Endothelial cell of umbilical vein (primary cell): ENCODE measurements at regions not wholly inside any gene's neighbourhood (a gene's known extent, or its start where the extent isn't known, plus 50 kb on each side); places are given as distances from the start of the nearest gene placed in this dataset.

Experiments
- BruUV-seq: library from RNA; stranded (reverse); fragments of 400-500 nt; replicated peaks from 2 replicates; lab custom pipeline; 2021; lab: Mats Ljungman, UMichigan
- CTCF ChIA-PET: fragments of 300-600, 350-600 bp; sonication (Branson Sonifier 250); formaldehyde crosslinking; loops from one replicate; lab custom pipeline; 2021; ENCODE audit warnings: antibody characterized with exemption, inconsistent platforms; lab: Charles Lee
- POLR2A ChIA-PET: fragments of 300-600, 350-600 bp; sonication (Branson Sonifier 250); formaldehyde crosslinking; loops from one replicate; lab custom pipeline; 2021; ENCODE audit warnings: antibody characterized with exemption, inconsistent platforms; lab: Charles Lee
- DNase-seq: peaks from one replicate; pipeline ENCODE4 v3.0.0-alpha.2; 2011; ENCODE audit warnings: low read depth, low spot score
- FAIRE-seq: peaks from 2 replicates; lab custom pipeline; 2011; peaks lifted over from hg19 to GRCh38; lab: Jason Lieb, UNC
- H2AFZ ChIP-seq: 2 replicates; pipeline ENCODE4 v1.6.0; 2012; ENCODE audit warnings: low read depth, low read length, control low read depth, inconsistent platforms
- H3K27ac ChIP-seq: 2 replicates; pipeline ENCODE4 v1.5.1; 2011; ENCODE audit warnings: low read depth, mild to moderate bottlenecking, control low read depth, low read length, moderate library complexity; ENCODE audit not compliant: insufficient read depth
- H3K27me3 ChIP-seq, 2 experiments: 2 replicates each; pipeline versions ENCODE4 v1.6.0 to v1.6.1; 2011; ENCODE audit warnings: low read length in 2 of 2, mixed read lengths in 1 of 2; ENCODE audit not compliant: control insufficient read depth in 2 of 2, insufficient read depth in 2 of 2
- H3K36me3 ChIP-seq, 2 experiments: 2 replicates in 1 of 2; 3 replicates in 1 of 2; pipeline ENCODE4 v1.5.1; 2011; ENCODE audit warnings: low read length in 2 of 2, mild to moderate bottlenecking in 1 of 2, moderate library complexity in 1 of 2; ENCODE audit not compliant: control insufficient read depth in 2 of 2, insufficient read depth in 2 of 2; ENCODE audit errors: extremely low read depth in 1 of 2
- H3K4me1 ChIP-seq: 3 replicates; pipeline ENCODE4 v1.5.1; 2011; ENCODE audit warnings: mild to moderate bottlenecking, low read length; ENCODE audit not compliant: control insufficient read depth, insufficient read depth; ENCODE audit errors: extremely low read depth
- H3K4me2 ChIP-seq: 2 replicates; pipeline ENCODE4 v1.6.1; 2011; ENCODE audit warnings: low read length, control low read depth, mixed read lengths; ENCODE audit not compliant: insufficient read depth
- H3K4me3 ChIP-seq, 3 experiments: fragments of 200-600 bp in 1 of 3; sonication (generic), shearing (Covaris generic) in 1 of 3; replicated peaks in 1 of 3; 2 replicates each; pipeline ENCODE4 v1.5.1; 2011 to 2016; ENCODE audit warnings: control low read depth in 3 of 3, low read length in 3 of 3, mild to moderate bottlenecking in 2 of 3, inconsistent platforms in 1 of 3, low read depth in 1 of 3, moderate library complexity in 1 of 3; ENCODE audit not compliant: insufficient read depth in 1 of 3
- H3K79me2 ChIP-seq: 2 replicates; pipeline ENCODE4 v1.6.0; 2012; ENCODE audit warnings: low read length, inconsistent platforms; ENCODE audit not compliant: control insufficient read depth, insufficient read depth
- H3K9ac ChIP-seq: replicated peaks from 2 replicates; pipeline ENCODE3; 2011; ENCODE audit warnings: low read length, control low read depth; ENCODE audit not compliant: insufficient read depth; ENCODE audit errors: extremely low read depth
- H3K9me1 ChIP-seq: replicated peaks from 3 replicates; pipeline ENCODE4 v1.6.0; 2011; ENCODE audit warnings: mild to moderate bottlenecking, low read length; ENCODE audit not compliant: control insufficient read depth, insufficient read depth; ENCODE audit errors: extremely low read depth
- H3K9me3 ChIP-seq: replicated peaks from 2 replicates; pipeline ENCODE4 v1.5.1; 2012; ENCODE audit warnings: low read length, inconsistent platforms; ENCODE audit not compliant: control insufficient read depth, insufficient read depth
- H4K20me1 ChIP-seq: replicated peaks from 2 replicates; pipeline ENCODE3; 2011; ENCODE audit warnings: mild to moderate bottlenecking, low read length; ENCODE audit not compliant: control insufficient read depth, insufficient read depth; ENCODE audit errors: extremely low read depth
- EZH2 ChIP-seq: IDR thresholded peaks from 2 replicates; pipeline ENCODE4 v1.6.1; 2012; ENCODE audit warnings: borderline replicate concordance, low read depth, mild to moderate bottlenecking, moderate library complexity, low read length, inconsistent platforms; ENCODE audit not compliant: severe bottlenecking
- FOS ChIP-seq: IDR thresholded peaks from 2 replicates; pipeline ENCODE4 v1.6.1; 2011; ENCODE audit warnings: mild to moderate bottlenecking, low read length, moderate library complexity, borderline replicate concordance; ENCODE audit not compliant: insufficient read depth
- GATA2 ChIP-seq: IDR thresholded peaks from 2 replicates; pipeline ENCODE4 v1.7.0; 2011; ENCODE audit warnings: low read depth, mild to moderate bottlenecking, moderate library complexity, mixed read lengths, low read length; ENCODE audit not compliant: insufficient read length, insufficient read depth
- JUN ChIP-seq: IDR thresholded peaks from 2 replicates; pipeline ENCODE4 v1.6.1; 2011; ENCODE audit warnings: borderline replicate concordance, low read depth; ENCODE audit not compliant: insufficient read length, insufficient read depth
- MYC ChIP-seq: IDR thresholded peaks from one replicate; pipeline ENCODE4 v1.6.1; 2011; ENCODE audit warnings: mild to moderate bottlenecking, low read depth, low read length
- POLR2A ChIP-seq: IDR thresholded peaks from 2 replicates; pipeline ENCODE4 v1.6.1; 2012; ENCODE audit warnings: low read depth, mild to moderate bottlenecking, control low read depth, low read length
- POLR2AphosphoS5 ChIP-seq: IDR thresholded peaks from 2 replicates; pipeline ENCODE4 v1.6.1; 2012; ENCODE audit warnings: low read depth, mild to moderate bottlenecking, control low read depth, low read length, moderate library complexity; ENCODE audit not compliant: insufficient read depth
- dilution Hi-C: fragments of 300-500 bp; cut with MboI; formaldehyde crosslinking; loops from one replicate; pipeline ENCODE4 v1.15.0; 2019; ENCODE audit warnings: low sequenced_read_pairs; ENCODE audit not compliant: extremely low pct_ligation_motif_present
- intact Hi-C: fragments of 100-400 bp; cut with micrococcal nuclease; formaldehyde crosslinking; loops from one replicate; pipeline ENCODE4 v1.10.0; 2022
- TF ChIP-seq, protein P1 (sequence below), 2 donors: IDR thresholded peaks; 1 replicate in 1 of 2; 2 replicates in 1 of 2; pipeline ENCODE4 v1.5.1; 2011; ENCODE audit warnings: low read length in 2 of 2, mild to moderate bottlenecking in 2 of 2, moderate library complexity in 2 of 2, control low read depth in 1 of 2, inconsistent platforms in 1 of 2, low read depth in 1 of 2; ENCODE audit not compliant: insufficient read depth in 1 of 2; ENCODE audit errors: extremely low read depth in 1 of 2
- TF ChIP-seq, protein P2 (sequence below): IDR thresholded peaks from 2 replicates; pipeline ENCODE4 v1.6.1; 2011; ENCODE audit not compliant: insufficient read depth, insufficient read length

DNA sequence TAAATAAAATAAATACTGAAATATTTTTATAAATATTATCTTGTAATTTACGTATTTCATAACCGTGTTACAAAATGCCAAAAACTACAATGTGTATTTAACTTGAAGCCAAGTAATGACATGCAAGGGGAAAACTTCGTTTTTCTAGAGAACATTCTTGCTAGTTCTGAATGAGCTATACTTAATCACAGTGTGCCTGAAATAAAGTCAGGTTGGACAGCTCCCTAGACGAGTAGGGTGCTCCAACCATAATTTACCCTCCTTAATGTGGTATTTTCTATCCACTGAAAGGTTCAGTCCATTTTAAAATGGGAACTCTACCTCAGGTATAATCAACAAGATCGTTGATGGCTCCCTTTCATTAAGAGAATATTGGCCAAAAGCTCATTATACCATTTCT, 194.5 kb upstream of the AHR start:
- no peak overlapping the region for H3K4me2 ChIP-seq
- H3K79me2 ChIP-seq, result no peaks in the 10 kb centered on the region
- no peaks in the 10 kb centered on the region for H3K36me3 ChIP-seq
- dilution Hi-C loops (no loop called here), intact Hi-C loops (no loop called here)
- FAIRE-seq (no peak), DNase-seq (no peak)
- no peaks in the 10 kb centered on the region for H3K9me3 ChIP-seq
- H3K27ac ChIP-seq, result no peak overlapping the region
- POLR2A ChIA-PET, result no interaction called here
- no peak for TF ChIP-seq POLR2A
- TF ChIP-seq JUN, result no peak
- no peak for TF ChIP-seq EZH2
- TF ChIP-seq, protein P1, sequence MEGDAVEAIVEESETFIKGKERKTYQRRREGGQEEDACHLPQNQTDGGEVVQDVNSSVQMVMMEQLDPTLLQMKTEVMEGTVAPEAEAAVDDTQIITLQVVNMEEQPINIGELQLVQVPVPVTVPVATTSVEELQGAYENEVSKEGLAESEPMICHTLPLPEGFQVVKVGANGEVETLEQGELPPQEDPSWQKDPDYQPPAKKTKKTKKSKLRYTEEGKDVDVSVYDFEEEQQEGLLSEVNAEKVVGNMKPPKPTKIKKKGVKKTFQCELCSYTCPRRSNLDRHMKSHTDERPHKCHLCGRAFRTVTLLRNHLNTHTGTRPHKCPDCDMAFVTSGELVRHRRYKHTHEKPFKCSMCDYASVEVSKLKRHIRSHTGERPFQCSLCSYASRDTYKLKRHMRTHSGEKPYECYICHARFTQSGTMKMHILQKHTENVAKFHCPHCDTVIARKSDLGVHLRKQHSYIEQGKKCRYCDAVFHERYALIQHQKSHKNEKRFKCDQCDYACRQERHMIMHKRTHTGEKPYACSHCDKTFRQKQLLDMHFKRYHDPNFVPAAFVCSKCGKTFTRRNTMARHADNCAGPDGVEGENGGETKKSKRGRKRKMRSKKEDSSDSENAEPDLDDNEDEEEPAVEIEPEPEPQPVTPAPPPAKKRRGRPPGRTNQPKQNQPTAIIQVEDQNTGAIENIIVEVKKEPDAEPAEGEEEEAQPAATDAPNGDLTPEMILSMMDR (IDR thresholded peaks at IDR 0.05; ENCODE audit: extremely low read depth in 1 of 2, insufficient read depth in 1 of 2, low read depth in 1 of 2, low read length in 2 of 2), result no peak
- TF ChIP-seq FOS, result no peak
- TF ChIP-seq, protein P2, sequence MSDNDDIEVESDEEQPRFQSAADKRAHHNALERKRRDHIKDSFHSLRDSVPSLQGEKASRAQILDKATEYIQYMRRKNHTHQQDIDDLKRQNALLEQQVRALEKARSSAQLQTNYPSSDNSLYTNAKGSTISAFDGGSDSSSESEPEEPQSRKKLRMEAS, result no peak
- no peak for TF ChIP-seq GATA2
- TF ChIP-seq MYC, result no peak
- no peak for TF ChIP-seq POLR2AphosphoS5
- H2AFZ ChIP-seq, result no peak overlapping the region
- H4K20me1 ChIP-seq, result no peaks in the 10 kb centered on the region
- BruUV-seq, result no TSS peak
- H3K9ac ChIP-seq, result no peak overlapping the region
- H3K9me1 ChIP-seq, result no peaks in the 10 kb centered on the region
- no peaks in the 10 kb centered on the region for H3K4me1 ChIP-seq
- no peak overlapping the region for H3K4me3 ChIP-seq
- CTCF ChIA-PET, result interaction anchor here (0.6 to 1.5 kb wide), 4 partner anchors 9 to 197 kb away, joined by 3 to 7 read pairs (median 5); no protein-coding TSS in a partner anchor
- H3K27me3 ChIP-seq, result no peaks in the 10 kb centered on the region
